Stimulated activated CD8-positive, alpha-beta memory T cell treated with anti-CD3 and anti-CD28 coated beads, Interleukin-12 subunit alpha, Interleukin-12 subunit beta, amount 100 ng/mL, for 24 hours (primary cell): ENCODE measurements at regions not wholly inside any gene's neighbourhood (a gene's known extent, or its start where the extent isn't known, plus 50 kb on each side); places are given as distances from the start of the nearest gene placed in this dataset.

Experiments
- DNase-seq: peaks from one replicate; pipeline ENCODE4 v3.0.0-alpha.2; 2020; ENCODE audit errors: extremely low read depth

DNA sequence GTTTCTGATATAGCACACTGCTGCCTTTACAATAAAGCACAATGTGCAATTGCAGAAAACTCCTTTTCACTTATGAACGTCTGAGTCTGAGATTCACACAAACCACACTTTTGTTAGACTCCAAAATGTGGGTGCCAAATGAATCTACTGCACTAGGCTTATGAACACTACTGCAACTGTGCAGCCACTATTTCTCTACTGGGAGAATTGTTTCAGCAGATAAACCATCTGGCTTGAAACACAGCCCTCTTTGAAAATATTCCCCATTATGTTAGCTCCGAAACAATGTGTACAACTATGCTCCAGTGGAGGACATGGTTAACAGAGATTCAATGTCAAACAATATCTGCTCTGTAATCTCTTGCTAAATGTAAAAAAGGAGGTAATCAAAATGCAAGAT is 188.7 kb upstream of the ZEB2 start:
- DNase-seq, result no peak

DNA sequence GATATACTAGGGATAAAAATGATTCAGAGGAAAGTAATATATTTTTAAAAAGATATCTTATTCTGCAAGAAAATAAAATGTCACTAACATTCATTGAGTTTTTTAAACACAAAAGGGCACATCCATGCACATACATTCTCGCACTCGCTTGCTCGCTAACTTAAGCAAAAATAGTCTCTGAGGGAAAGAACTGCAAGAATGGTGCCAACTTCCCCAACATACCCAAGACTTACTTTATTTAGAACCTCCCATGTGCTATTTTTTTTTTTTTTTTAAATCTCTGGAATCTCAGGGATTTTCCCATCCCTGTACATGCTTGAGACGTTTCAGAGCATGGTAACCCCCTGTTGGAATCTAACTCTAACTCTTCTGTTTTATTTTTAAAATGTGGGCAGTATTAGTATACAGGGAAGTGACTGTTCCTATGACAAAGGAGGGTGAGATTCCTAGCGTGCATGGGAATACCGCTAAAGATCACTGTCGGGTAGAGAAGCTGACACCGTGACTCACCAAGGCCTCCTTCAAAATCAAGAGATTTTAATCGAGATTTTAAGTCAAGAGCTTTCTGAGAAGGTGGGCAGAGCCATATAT is 187.9 kb upstream of the ZEB2 start:
- no peak for DNase-seq

DNA sequence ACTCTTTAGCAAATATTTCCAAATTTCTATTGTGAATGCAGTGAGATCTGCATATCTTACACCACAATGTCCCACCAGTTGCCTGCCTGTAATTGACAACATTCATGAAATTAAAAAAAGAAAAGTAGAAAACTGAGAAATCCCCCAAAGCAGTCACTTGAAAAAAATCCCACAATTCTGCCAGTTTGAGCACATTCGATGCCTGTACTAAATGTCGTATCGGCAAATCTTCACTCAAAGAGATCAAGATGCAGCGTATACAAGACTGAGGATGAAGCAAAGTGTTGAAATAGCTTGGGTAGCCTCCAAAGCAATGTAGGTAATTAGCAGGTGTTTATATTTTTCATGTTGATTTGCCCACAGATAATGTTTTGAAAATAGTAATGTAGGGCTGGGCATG is 186.7 kb upstream of the ZEB2 start:
- no peak for DNase-seq

DNA sequence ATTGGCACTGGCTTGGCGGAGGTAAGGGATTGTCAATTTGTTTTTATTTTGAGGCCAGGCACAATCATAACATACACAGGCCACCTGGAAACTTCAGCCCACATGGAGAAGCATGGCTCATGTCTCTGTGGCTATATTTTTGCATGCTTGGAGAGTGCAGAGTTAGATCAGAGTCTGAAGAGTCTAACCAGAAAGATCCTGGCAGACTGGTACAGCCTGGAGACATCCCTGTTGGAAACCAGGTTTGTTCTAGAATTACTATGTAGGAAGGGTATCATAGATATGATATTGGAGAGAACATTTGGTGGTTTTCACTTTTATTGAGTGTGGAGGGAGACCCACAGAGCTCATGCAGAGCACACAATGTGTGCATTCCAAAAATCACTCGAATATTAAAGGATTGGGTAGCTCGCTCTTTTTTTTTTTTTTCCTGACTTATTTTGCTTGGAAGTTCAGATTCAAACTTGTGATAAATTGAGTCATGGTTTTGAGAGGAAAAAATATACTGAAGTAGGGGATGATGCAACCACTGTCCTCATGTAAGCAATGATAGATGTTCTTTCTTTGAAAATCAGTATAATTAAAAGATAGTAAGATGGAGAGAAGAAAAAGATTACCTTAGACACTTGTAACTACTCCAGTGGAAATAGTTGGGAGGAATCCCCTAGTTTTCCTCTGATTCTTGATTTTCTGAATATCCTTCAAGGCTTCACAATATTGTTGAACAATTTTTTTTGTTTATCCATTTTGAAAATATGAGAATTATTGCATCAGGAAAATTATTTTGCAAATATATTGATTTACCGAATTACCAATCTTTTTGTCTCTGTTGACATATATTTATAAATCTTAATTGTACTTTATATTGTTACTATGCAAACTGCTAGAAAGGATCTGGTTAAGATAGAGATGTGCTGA is 185.7 kb upstream of the ZEB2 start:
- DNase-seq, result no peak

DNA sequence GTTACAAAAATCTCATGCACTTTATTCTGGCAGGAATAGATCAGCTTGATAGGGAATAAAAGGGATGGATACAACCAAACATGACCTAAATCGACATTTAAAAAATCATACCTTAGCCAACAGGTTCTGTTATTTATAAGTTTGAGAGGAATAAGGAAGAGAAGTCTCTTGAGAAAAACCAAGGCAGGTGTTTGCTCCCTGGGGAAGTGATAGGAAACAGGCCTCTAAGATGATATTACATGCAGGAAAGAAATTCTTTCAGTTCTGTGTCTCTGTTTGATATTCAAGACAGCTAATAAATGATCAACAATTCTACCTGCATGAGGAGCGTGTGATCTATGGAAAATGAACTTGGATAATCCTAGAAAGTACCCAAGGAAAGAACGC is 184.8 kb upstream of the ZEB2 start:
- DNase-seq, result no peak

DNA sequence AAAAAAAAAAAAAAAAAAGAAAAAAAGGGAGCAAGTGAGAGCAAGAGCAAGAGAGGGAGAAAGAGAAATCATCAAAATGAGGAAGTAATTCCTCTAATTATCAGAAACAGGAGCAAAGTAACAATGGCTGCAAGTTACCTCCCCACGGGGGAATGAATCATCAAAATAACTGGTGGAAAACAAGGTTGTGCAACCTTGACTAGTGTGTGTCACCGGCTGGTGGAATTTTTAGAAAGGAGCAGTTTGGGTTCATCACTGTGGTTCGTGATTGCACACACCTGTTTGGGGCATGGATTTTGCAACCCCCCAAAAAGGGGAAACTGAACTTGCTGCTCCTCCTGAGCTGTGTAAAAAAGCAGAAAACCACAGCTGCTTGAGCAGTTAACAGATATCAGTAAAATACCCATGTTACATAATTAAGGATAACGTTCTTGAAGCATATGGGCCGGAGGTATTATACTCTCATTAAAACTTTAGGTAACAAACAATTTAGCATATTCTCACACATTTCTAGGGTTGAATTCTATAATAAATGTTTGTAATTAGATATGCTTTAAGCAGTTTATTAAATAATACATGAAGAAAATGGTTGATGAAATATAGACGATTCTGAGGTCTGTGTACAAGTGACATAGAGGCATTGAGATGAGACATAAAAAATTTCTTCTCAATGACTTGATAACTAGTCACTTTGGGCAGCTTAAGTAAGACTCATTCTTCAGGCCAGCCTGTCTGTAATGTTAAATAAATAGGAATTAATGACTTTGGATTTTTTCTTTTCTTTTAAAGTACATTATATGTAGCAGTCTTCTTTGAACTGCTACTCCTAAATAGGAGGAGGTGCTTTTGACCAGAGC is 184.2 kb upstream of the ZEB2 start:
- DNase-seq, result no peak

DNA sequence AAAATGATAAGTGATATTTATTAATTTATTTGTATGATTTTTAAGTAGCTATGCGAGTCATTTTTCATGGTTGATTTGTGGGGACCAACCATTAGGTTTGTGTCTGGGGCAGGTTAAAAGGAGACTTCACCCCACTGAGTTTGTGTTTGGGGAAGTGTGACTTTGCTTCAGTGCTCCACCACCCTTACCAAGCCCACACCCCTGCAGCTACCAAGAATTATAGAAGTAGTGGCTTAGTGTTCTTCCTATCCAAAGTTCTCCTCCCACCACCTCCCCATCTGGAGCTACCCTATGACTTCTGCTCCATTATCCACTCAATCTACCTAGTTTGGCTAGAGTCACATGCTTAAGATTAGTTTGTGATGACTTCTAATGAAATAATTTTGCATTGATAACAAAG is 182.1 kb upstream of the ZEB2 start:
- no peak for DNase-seq

DNA sequence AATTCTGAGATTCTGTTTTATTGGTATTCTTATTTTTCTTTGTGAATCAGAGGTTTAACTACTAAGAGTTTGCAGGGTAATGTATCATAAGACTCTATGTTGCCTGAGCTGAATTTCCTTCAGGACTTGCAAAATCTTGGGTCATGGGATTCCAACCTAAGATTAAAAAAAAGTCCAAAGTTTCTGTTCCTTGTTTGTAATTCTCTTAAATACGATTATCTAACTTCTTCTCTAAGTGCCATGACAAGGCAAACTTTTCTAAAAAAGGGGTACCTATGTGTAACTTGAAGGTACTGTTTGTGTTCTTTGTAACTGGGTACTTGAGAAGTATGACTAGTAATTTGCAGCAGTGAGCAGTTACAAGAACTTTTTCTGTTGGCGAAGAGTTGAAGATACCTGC is 181.3 kb upstream of the ZEB2 start:
- DNase-seq, result no peak

DNA sequence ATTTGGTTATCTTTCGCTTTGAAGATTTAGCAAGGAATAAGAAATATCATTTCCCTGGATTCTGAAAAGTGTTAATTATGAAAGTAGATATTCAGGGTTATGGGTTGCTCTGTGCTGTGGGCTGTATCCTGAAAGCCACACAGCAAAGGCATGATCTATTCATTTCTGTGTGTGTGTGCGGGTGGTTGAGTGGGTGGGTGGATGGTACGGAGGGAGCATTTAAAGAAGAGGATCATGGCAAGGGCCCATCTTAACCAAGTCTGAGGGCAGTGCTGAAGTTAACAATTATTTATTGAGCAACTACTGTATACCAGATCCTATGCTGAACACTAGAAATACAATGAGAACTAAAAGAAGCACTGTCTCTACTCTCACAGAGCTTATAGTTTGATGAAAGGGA is 178.2 kb upstream of the ZEB2 start:
- DNase-seq, result no peak

DNA sequence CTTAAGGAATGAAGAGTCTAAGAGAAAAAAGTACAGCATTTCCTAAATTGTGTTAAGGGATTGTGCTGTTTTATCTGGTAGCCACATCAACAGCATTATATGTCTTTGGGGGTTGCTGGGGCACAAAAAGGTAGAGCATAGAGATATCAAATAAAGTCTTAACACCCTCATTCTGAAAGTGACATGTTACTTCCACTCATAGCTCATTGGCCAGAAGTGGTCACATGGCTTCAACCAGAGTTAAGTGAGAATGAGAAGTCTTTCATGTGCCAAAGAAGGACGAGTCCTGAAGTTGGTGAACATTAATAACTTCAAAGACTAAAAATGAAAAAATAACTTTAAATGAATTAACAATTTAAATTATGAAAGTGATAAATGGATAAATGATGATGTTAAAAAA is 175.7 kb upstream of the ZEB2 start:
- no peak for DNase-seq

DNA sequence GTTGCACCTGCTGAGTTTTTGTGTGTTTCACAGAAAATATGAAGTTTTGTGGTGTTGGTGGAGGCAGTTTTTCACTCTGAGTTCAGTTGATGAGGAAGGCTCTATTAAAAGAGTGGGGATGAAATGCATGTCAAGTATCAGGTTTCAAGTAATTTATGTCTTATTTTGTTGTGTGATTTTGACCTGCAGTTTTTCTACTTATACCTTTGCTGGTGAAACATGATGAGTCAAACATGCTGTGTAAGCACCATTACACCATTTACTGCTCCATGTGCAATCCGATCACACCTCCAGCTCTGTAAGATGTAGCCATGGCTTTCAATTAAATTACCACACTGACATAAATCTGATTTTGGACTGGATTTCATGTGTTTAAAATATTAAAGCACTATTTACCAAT is 174.5 kb upstream of the ZEB2 start:
- no peak for DNase-seq

DNA sequence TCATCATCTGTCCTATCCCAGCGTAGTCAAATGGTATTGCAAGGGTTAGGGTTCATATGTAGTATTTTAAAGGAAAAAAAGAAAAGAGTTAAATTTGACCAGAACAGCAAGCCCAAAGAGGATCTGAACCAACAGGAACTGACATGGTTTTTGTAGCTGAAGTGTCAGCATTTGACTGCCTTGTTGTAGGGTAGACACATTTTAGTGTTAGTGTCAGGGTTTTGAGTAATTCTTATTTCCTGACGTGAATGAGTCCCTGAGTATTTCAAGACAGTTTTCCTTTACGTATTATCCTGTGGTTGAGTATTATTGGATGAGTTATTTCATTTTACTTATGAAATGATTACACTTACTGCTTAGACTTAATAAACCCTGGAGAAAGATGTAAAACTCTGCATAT is 173.3 kb upstream of the ZEB2 start:
- no peak for DNase-seq

DNA sequence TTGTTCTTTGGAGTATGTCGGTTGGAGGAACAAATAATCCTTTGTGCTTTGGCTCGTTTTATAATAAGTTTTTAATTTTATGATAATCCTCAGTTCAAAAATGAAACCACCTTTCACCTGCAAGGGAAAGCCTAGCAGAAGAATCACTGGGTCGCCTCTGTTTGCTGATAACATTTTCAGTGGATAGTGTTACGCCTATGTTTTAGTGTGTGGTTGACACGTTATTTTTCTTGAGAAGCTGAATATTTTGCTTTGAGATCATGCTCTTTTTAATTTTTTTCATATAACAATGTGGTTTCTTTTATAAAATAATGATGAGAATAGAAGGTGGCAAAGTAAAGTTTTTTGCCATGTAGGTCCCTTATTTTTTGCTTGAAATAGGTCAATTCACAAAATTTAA is 172.7 kb upstream of the ZEB2 start:
- DNase-seq, result no peak

DNA sequence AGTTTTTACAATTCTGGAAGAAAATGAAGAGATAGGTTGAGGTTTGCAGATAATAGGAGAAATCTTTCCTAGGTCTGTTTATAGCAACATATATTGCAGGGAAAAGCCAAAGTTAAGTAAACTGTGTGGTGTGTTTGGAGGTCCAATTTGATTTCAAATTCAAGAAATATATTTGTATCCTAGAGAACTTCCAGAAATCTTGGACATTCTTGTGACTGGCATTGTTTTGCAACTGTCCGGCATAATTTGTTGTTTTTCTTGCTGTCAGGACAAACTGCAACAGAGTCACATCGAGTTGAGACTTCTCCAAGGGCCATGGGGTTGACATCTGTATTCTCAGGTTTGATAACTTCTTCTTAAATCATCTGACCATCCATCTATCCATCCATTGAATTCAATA is 170.9 kb upstream of the ZEB2 start:
- no peak for DNase-seq

DNA sequence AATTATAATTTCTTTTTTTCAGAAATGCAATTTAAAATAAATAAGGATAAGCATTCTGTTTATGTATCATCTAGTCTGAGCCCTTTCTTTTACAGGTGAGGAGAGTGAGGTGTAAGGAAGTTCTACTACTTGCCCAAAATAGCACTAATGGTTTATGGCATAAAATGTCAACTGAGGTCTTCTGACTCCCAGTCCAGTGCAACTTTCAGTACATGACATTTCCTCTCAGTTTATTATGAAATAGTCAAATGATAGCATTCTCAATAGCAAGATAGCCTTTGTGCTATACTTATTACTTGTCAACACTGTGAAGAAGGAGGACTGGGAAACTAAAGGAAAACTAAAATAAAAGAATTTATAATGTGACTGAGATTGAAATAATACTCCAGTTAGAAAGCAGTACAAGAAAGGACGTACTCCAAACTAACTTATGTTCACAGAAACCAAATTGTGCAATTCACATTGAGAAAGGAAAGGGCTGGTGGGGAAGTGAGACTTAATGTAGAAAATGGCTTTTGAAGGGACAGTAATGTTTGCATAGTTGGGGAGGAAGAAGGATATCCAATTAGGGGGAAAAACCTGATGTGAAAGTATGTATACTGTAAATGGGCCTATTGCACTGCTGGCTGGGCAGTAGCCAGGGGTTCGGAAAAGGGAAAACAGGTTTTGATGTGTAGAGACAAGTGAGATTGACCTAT is 166.7 kb upstream of the ZEB2 start:
- no peak for DNase-seq

DNA sequence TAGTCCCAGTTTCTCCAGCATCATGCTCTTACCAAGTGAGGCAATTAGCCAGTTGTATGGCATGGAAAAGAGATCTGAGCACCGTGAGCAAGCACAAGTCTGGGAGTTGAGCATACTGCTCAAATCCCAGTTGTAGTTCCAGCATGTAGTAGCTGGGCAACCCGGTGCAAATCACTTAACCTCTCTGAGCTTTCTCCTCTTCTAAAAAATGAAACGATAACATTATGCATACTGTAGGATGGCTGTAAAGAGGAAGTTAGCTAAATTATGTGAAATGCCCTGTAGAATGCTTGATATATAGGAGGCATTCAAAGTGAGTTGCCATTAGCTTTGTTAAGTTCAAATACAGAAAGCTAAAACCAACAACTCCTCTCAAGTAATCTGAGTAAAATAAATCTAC is 164.0 kb upstream of the ZEB2 start:
- DNase-seq, result no peak

DNA sequence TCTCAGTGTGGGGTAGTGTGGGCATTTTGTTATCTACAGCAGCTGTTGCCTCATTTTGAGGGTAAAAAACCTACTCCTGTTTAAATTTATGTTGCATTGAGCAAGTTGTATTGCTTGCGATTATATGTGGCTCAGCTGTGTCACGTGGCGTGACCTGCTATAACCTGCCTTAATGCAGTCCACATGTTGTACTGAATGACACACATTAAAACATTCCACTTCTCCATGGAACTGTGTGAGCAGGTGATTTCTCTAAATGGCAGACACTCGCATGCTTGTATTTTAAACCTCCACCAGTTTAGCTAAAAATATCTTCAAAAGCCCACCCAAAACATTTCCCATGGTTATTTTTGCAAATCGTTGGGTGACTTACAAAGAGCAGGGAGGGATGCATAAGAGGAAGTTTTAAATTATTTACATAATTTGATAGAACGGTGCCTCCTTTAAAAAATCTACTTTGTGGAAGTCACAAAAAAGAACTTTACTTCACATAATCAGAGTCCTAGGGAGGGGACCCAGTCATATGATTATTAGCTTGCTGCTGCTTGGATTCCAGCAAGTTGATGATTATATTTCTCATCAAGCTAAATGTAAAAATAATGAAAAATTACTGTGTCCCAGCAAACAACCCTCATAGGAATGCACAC is 163.3 kb upstream of the ZEB2 start:
- DNase-seq, result no peak

DNA sequence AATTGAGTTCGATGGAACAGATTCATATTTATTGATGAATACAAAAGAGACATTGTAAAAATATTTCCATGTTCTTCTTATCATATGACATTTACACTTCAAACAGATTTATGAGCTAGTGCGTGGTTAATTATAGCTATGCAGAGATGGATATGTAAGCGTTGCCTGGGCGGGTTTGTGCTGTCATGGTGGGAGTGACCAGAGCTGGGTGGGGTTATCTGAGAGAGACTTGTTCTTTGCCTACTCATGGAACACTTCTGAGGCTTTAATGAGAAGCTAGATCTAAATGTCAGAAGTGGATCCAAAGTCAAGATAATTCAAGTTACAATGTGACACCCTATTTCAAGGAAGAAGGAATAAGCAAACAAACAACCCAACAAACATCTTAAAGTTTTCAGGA is 162.3 kb upstream of the ZEB2 start:
- no peak for DNase-seq

DNA sequence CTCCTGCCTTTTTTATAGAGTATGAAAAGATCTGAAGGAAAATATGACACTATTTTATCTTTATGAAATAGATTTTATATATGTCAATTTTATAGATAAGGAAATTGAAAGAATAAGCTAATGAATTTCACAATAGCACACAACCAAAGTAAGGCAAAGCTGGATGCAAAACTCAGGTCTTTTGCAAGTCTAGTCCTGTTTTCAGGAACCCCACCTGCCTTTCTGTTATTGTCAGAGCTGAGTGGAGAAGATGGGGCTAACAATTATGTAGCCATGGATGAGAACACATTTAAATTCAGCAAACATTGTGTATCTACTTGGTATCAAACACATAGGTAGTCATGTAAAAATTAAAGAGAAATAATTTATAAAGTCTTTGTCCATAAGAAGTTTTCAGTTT is 161.5 kb upstream of the ZEB2 start:
- DNase-seq, result no peak

DNA sequence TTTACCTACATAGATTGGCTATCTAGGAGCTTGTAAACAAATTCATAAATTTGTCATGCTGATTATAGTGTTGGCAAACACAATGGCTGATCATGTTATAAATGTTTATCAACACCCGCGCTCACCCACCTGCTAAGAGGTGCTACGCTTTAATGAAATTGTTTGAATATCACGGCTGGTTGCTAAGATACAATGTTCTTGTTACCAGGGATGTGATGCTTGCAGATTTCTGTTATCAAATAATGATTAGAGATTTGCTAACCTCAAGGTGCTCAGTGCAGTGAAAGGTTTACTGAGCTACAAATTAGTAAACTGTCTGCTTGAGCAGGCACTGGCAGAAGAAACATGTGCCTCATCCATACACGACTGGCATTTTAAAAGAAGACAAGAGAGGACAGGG is 160.0 kb upstream of the ZEB2 start:
- no peak for DNase-seq

DNA sequence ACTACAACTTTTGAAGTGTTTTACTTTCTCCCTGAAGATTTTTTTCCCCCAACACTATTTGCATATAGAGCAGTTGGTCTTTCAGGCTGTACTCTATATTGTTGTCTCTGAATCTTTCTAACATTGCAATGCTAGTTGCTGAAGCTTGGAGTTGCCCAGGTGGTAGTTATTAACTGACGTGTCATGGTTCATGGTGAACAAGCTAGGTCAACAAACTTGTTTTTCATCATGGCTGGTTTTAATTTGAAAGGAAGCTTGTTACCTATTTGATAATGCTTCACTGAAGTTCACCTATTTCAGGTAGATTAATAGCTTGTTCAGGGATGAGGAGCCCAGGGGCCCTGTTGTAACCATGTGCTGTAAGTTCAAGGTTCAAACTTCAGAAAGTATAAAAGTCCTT is 158.8 kb upstream of the ZEB2 start:
- DNase-seq, result no peak

DNA sequence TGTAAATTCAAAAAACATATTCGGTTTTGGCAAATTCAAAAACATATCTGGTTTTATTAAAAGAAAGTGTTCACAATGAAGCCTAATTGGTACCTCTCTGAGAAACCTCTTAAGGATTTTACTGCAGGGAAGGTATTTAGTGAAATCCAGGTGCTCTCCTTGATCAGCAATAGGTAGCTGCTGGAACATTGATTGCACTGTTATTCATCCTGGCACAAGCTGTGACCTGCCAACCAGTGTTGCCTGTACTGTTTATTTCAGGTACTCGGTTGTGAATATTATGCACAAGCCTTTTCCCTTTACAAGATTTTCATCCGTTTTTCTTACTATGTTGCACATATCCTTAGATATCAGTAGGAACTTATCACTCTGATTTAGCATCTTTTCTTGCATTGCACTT is 155.8 kb upstream of the ZEB2 start:
- DNase-seq, result no peak
